Tibial artery (tissue), 4 donors: ENCODE measurements at regions not wholly inside any gene's neighbourhood (a gene's known extent, or its start where the extent isn't known, plus 50 kb on each side); places are given as distances from the start of the nearest gene placed in this dataset.

Experiments used
- DNase-seq, 2 donors: peaks; one replicate each; pipeline ENCODE4 v3.0.0-alpha.2; 2019
- H3K27ac ChIP-seq, 2 donors: fragments of 200-600 bp; sonication (generic) in 1 of 2; 1 replicate in 1 of 2; 2 replicates in 1 of 2; pipeline ENCODE4 v1.5.1; 2018 to 2019; ENCODE audit warnings: mild to moderate bottlenecking in 1 of 2
- H3K27me3 ChIP-seq, 2 donors: fragments of 200-600 bp; sonication (generic) in 1 of 2; one replicate each; pipeline versions ENCODE4 v1.5.1 to v1.6.0; 2016 to 2019
- H3K36me3 ChIP-seq, 3 donors: fragments of 200-600 bp; sonication (generic) in 2 of 3; one replicate each; pipeline ENCODE4 v1.5.1; 2016 to 2019; ENCODE audit warnings: mild to moderate bottlenecking in 2 of 3
- H3K4me1 ChIP-seq, 4 donors: fragments of 200-600 bp; sonication (generic) in 2 of 4; 1 replicate in 3 of 4; 2 replicates in 1 of 4; pipeline ENCODE4 v1.5.1; 2016 to 2019
- H3K4me3 ChIP-seq, 2 donors: fragments of 200-600 bp; sonication (generic) in 1 of 2; 1 replicate in 1 of 2; 2 replicates in 1 of 2; pipeline ENCODE4 v1.5.1; 2018 to 2019; ENCODE audit warnings: mild to moderate bottlenecking in 2 of 2
- H3K9me3 ChIP-seq, 3 donors: fragments of 200-600 bp; sonication (generic) in 1 of 3; one replicate each; pipeline ENCODE4 v1.5.1; 2016 to 2019
- intact Hi-C: fragments of 100-400 bp; cut with DNase I; formaldehyde crosslinking; loops from one replicate; pipeline ENCODE4 v1.15.0; 2023; ENCODE audit warnings: low total_unique reads
- TF ChIP-seq, protein P1 (sequence below), 2 experiments: fragments of 200-600 bp in 1 of 2; fragments of 450-650 bp in 1 of 2; IDR thresholded peaks; one replicate each; pipeline ENCODE4 v1.5.1; 2017 to 2019; ENCODE audit warnings: antibody characterized with exemption in 2 of 2, mild to moderate bottlenecking in 1 of 2, moderate library complexity in 1 of 2

DNA sequence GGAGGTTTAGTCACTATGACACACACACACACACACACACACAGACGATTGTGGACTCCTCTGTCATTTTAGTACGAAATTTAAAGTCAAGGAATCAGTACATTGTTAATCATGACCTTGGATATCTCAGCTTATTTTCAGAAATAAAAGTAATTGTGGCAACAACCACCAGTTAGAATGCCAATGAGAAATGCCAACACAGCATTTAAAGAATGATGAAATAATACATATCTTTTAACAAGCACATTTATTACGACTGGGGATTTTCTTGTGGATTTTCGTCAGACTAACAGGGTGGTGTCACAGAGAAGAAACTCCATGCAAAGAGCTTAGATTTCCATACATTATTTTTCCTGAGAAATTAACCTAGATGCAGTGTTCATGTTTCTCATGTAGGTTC lies 1289.4 kb downstream of the AACS start:
- no peak overlapping the region for H3K27ac ChIP-seq
- no peaks in the 10 kb centered on the region for H3K27me3 ChIP-seq
- H3K4me3 ChIP-seq, result no peak overlapping the region
- intact Hi-C loops, result no loop called here
- no peaks in the 10 kb centered on the region for H3K36me3 ChIP-seq
- no peak for DNase-seq
- H3K4me1 ChIP-seq, result no peaks in the 10 kb centered on the region
- TF ChIP-seq, protein P1, sequence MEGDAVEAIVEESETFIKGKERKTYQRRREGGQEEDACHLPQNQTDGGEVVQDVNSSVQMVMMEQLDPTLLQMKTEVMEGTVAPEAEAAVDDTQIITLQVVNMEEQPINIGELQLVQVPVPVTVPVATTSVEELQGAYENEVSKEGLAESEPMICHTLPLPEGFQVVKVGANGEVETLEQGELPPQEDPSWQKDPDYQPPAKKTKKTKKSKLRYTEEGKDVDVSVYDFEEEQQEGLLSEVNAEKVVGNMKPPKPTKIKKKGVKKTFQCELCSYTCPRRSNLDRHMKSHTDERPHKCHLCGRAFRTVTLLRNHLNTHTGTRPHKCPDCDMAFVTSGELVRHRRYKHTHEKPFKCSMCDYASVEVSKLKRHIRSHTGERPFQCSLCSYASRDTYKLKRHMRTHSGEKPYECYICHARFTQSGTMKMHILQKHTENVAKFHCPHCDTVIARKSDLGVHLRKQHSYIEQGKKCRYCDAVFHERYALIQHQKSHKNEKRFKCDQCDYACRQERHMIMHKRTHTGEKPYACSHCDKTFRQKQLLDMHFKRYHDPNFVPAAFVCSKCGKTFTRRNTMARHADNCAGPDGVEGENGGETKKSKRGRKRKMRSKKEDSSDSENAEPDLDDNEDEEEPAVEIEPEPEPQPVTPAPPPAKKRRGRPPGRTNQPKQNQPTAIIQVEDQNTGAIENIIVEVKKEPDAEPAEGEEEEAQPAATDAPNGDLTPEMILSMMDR (IDR thresholded peaks at IDR 0.05), result no peak
- peaks cover 0 to 3% (median 0%) of the 10 kb centered on the region in 3 donors for H3K9me3 ChIP-seq

DNA sequence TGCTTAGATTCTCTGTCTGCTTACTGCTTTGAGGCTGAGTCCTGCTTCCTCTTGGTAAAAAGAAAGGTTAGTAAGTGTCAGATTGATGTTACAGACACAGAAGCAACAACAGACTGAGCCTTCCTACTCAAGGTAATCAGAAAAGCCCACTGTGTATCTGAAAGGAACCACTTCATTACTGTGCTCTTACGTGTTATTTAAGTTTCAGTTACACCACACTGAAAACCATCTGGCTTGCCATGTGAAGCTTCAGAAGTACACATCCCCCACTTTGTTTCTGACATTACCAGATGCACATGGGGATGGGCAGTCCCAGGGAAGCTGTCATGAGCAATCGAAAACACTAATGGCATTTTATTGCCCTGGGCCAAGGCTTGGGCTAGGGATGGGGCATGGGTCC lies 1290.1 kb downstream of the AACS start:
- TF ChIP-seq, protein P1 (IDR thresholded peaks at IDR 0.05), result no peak
- Histone ChIP-seq H3K4me3 (no peak overlapping the region), H3K27ac (no peak overlapping the region), H3K36me3 (no peaks in the 10 kb centered on the region), H3K9me3 (peaks cover 0 to 3% (median 0%) of the 10 kb centered on the region in 3 donors), H3K4me1 (no peaks in the 10 kb centered on the region), H3K27me3 (no peaks in the 10 kb centered on the region)
- intact Hi-C loops, result no loop called here
- no peak for DNase-seq

DNA sequence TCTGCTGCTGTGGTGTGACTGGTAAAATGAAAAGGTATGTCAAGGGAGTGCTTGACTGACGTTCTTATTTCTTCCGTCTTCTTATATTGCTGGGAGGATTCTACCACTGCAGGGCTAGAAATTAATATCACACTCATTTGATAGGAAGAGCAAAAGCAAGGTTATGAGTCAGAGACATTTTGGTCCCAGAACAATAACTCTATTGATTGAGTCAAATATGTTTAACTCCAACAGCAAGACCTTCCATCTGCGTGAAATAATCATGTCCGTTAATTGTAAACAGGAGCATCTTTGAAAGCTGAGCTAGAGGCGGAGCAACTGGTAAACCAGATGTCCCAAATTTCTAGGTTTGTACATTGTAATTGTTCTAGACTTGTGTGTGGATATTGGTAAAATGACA lies 1293.6 kb downstream of the AACS start:
- TF ChIP-seq, protein P1 (IDR thresholded peaks at IDR 0.05), result no peak

DNA sequence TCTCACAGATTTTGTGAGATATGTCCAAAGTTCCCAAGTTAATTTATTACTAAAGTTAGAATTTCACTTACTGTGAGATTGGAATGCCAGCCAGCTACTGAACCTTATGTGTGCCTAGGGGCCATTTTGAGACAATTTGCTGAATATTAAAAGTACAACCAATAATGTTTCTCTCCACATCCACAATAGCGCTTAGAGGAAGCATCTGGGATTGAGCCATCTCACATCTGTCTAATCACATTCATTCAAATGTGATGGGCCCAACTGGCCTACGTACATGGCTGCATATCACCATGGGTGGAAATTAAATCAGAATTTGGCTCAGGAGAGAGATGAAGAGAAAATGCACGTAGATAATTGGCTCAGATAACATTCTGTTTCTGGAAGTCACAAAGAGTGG lies 1294.0 kb downstream of the AACS start:
- H3K4me3 ChIP-seq, result no peak overlapping the region
- H3K27me3 ChIP-seq, result no peaks in the 10 kb centered on the region
- peaks cover 0 to 9% (median 3%) of the 10 kb centered on the region in 3 donors for H3K9me3 ChIP-seq
- DNase-seq, result no peak
- no peaks in the 10 kb centered on the region for H3K36me3 ChIP-seq
- H3K4me1 ChIP-seq, result no peaks in the 10 kb centered on the region
- H3K27ac ChIP-seq, result no peak overlapping the region
- intact Hi-C loops, result no loop called here
- TF ChIP-seq, protein P1 (IDR thresholded peaks at IDR 0.05), result no peak

More for the DNA sequence above, 1293.6 kb downstream of the AACS start:
- no peak for DNase-seq
- intact Hi-C loops, result no loop called here
- peaks cover 0 to 9% (median 3%) of the 10 kb centered on the region in 3 donors for H3K9me3 ChIP-seq
- no peaks in the 10 kb centered on the region for H3K36me3 ChIP-seq
- no peak overlapping the region for H3K4me3 ChIP-seq
- no peaks in the 10 kb centered on the region for H3K27me3 ChIP-seq
- H3K27ac ChIP-seq, result no peak overlapping the region
- no peaks in the 10 kb centered on the region for H3K4me1 ChIP-seq

DNA sequence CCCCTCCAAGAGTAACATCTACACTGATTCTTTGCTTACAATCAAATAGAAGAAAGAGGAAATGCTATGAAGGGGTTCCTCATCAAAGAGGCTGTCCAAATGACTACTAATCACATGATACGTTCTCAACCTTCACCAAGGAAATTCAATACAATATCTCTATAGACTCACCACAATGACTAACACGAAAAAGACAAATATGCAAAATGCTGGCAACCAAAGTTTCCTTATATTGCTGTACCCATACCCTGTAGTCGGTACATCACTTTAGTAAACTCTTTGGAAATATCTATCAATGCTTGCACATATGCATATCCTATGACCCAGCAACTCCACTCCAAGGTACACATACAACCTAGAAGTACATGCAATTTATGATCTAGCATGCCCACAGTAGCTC lies 1296.6 kb downstream of the AACS start:
- intact Hi-C loops, result no loop called here
- TF ChIP-seq, protein P1 (IDR thresholded peaks at IDR 0.05), result no peak

DNA sequence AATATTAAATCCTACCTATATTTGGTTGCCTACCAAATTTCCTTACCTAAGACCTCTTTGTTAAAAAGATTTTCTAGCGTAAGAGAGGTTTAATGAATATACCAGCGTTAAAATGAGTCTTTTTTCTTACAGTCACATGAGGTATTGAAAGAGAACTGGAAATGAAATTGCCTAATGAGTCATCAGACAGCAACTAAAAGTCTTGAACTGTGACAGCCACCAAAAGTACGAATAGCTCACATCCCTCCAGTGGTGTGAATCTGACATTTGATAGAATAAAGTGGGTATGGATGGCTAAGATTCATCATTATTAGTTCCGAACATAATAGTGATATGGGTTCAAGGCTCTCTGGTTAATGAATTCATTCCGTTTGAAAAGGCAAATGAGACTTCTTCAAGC lies 1297.3 kb downstream of the AACS start:
- H3K36me3 ChIP-seq, result no peaks in the 10 kb centered on the region
- H3K27ac ChIP-seq, result no peak overlapping the region
- H3K27me3 ChIP-seq, result no peaks in the 10 kb centered on the region
- no peak overlapping the region for H3K4me3 ChIP-seq
- TF ChIP-seq, protein P1 (IDR thresholded peaks at IDR 0.05), result no peak
- no peaks in the 10 kb centered on the region for H3K4me1 ChIP-seq
- peaks cover 0 to 9% (median 0%) of the 10 kb centered on the region in 3 donors for H3K9me3 ChIP-seq
- DNase-seq, result no peak
- intact Hi-C loops, result no loop called here

More for the DNA sequence above, 1296.6 kb downstream of the AACS start:
- no peak for DNase-seq
- Histone ChIP-seq H3K4me1 (no peaks in the 10 kb centered on the region), H3K36me3 (no peaks in the 10 kb centered on the region), H3K27me3 (no peaks in the 10 kb centered on the region), H3K27ac (no peak overlapping the region), H3K4me3 (no peak overlapping the region), H3K9me3 (peaks cover 0 to 9% (median 0%) of the 10 kb centered on the region in 3 donors)
